GM20000 (cell line): ENCODE measurements at regions not wholly inside any gene's neighbourhood (a gene's known extent, or its start where the extent isn't known, plus 50 kb on each side); places are given as distances from the start of the nearest gene placed in this dataset.

Source experiments
- DNase-seq: peaks from one replicate; pipeline ENCODE4 v3.0.0; 2012; ENCODE audit warnings: low spot score
- TF ChIP-seq, protein P1 (sequence below): IDR thresholded peaks from 2 replicates; pipeline ENCODE4 v1.5.1; 2012; ENCODE audit warnings: mild to moderate bottlenecking, control low read depth; ENCODE audit errors: extremely low read depth, missing control alignments

DNA sequence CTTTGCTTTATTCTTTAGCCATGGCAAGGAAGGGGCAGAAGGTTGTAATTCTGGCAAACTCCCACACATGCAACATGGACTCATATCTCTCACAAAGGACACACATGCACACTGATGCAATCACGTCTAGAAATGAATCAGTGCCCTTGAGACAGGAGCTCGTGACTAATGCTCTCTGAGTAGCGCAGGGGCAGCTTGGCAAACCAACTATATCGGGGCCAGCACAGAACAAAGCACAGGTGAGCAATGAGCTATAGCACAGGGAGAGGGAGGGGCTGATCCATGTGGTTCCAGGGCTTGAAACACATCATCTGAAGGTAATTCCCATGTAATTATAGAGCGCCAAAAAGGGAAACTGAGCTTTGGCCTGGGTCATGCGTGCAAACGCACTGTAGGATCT is 165.2 kb upstream of the KLF7 start:
- TF ChIP-seq, protein P1, sequence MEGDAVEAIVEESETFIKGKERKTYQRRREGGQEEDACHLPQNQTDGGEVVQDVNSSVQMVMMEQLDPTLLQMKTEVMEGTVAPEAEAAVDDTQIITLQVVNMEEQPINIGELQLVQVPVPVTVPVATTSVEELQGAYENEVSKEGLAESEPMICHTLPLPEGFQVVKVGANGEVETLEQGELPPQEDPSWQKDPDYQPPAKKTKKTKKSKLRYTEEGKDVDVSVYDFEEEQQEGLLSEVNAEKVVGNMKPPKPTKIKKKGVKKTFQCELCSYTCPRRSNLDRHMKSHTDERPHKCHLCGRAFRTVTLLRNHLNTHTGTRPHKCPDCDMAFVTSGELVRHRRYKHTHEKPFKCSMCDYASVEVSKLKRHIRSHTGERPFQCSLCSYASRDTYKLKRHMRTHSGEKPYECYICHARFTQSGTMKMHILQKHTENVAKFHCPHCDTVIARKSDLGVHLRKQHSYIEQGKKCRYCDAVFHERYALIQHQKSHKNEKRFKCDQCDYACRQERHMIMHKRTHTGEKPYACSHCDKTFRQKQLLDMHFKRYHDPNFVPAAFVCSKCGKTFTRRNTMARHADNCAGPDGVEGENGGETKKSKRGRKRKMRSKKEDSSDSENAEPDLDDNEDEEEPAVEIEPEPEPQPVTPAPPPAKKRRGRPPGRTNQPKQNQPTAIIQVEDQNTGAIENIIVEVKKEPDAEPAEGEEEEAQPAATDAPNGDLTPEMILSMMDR, result no peak
- DNase-seq, result peak; percentile 43

DNA sequence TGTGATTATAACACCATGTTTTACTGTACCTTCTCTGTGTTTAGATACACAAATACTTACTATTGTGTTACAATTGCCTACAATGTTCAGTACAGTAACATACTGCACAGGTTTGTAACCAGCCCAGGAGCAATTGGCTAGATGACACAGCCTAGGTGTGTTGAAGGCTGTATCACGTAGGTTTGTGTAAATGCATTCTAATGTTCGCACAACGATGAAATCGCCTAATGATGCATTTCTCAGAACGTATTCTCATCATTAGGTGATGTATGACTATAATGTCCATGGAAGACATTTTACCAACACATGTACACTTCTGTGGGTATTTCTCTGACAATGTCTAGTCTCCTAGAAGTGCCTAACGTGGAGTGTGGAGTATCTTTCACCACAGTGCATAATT is 165.9 kb upstream of the KLF7 start:
- TF ChIP-seq, protein P1, result no peak
- no peak for DNase-seq

GRCh38 chr2:207332480-207333212 is 166.9 kb upstream of the KLF7 start:
- TF ChIP-seq, protein P1, result no peak
- DNase-seq, result no peak

GRCh38 chr2:207333599-207334300 is 168.0 kb upstream of the KLF7 start:
- TF ChIP-seq, protein P1, result no peak
- DNase-seq, result no peak

DNA sequence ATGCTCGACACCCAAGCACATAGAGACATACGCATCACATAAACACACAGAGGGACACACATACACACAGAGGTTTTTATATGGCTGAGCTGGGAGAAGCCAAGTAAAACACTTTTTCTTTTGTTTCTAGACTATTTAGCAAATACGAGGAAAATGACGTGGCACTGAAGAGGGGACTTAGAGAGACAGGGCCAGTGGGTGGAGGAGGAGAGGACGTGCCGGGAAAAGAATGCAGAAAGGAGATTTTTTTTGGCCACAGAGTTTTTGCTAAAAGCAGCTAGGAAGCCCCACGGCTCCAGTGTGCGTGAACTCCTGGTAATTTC is 168.5 kb upstream of the KLF7 start:
- no peak for DNase-seq
- TF ChIP-seq, protein P1, result no peak

GRCh38 chr2:207334624-207335371 is 169.1 kb upstream of the KLF7 start:
- TF ChIP-seq, protein P1, result no peak
- no peak for DNase-seq
